DND-41 (cell line): ENCODE measurements at regions not wholly inside any gene's neighbourhood (a gene's known extent, or its start where the extent isn't known, plus 50 kb on each side); places are given as distances from the start of the nearest gene placed in this dataset.

Experiments used
- ATAC-seq: fragments of 200-7000 bp; cut with Tn5 transposase; 3 replicates; pipeline ENCODE4 v1.9.1; 2021; ENCODE audit warnings: low read depth; ENCODE audit not compliant: insufficient read depth
- DNase-seq: peaks from one replicate; pipeline ENCODE4 v3.0.0-alpha.2; 2020
- H2AFZ ChIP-seq: 2 replicates; pipeline ENCODE4 v1.6.0; 2012; ENCODE audit warnings: low read depth, low read length
- H3K27ac ChIP-seq: 2 replicates; pipeline ENCODE4 v1.5.1; 2012; ENCODE audit warnings: low read length, inconsistent platforms
- H3K27me3 ChIP-seq: fragments of 200-600 bp; sonication (generic); 2 replicates; pipeline ENCODE4 v1.6.0; 2012; ENCODE audit warnings: low read length, mild to moderate bottlenecking, inconsistent platforms; ENCODE audit not compliant: insufficient read depth, poor library complexity
- H3K36me3 ChIP-seq: 2 replicates; pipeline ENCODE4 v1.5.1; 2012; ENCODE audit warnings: low read length, inconsistent platforms; ENCODE audit not compliant: insufficient read depth
- H3K4me1 ChIP-seq: 2 replicates; pipeline ENCODE4 v1.5.1; 2012; ENCODE audit warnings: mild to moderate bottlenecking, low read length; ENCODE audit not compliant: insufficient read depth
- H3K4me2 ChIP-seq: 2 replicates; pipeline ENCODE4 v1.6.0; 2012; ENCODE audit warnings: mild to moderate bottlenecking, moderate library complexity, low read length, inconsistent platforms; ENCODE audit not compliant: insufficient read depth
- H3K4me3 ChIP-seq, 2 experiments: fragments of 200-600 bp in 1 of 2; shearing (Covaris generic) in 1 of 2; 2 replicates each; pipeline ENCODE4 v1.5.1; 2012 to 2016; ENCODE audit warnings: inconsistent platforms in 2 of 2, low read length in 2 of 2, mild to moderate bottlenecking in 2 of 2, low read depth in 1 of 2, moderate library complexity in 1 of 2
- H3K79me2 ChIP-seq: 2 replicates; pipeline ENCODE4 v1.6.0; 2012; ENCODE audit warnings: low read length, inconsistent platforms; ENCODE audit not compliant: insufficient read depth
- H3K9ac ChIP-seq: 2 replicates; pipeline ENCODE4 v1.6.0; 2012; ENCODE audit warnings: low read depth, mild to moderate bottlenecking, inconsistent platforms, low read length, moderate library complexity
- H3K9me3 ChIP-seq: 2 replicates; pipeline ENCODE4 v1.5.1; 2012; ENCODE audit warnings: low read length, moderate library complexity, mild to moderate bottlenecking, inconsistent platforms; ENCODE audit not compliant: insufficient read depth, severe bottlenecking
- H4K20me1 ChIP-seq: 2 replicates; pipeline ENCODE4 v1.6.0; 2012; ENCODE audit warnings: low read length; ENCODE audit not compliant: insufficient read depth
- EZH2 ChIP-seq: IDR thresholded peaks from 3 replicates; pipeline ENCODE4 v1.6.1; 2012; ENCODE audit warnings: borderline replicate concordance, low read depth, mild to moderate bottlenecking, moderate library complexity, low read length, inconsistent platforms; ENCODE audit not compliant: severe bottlenecking
- TF ChIP-seq, protein P1 (sequence below): IDR thresholded peaks from 2 replicates; pipeline ENCODE4 v1.5.1; 2012; ENCODE audit warnings: borderline replicate concordance, low read length, moderate library complexity, mild to moderate bottlenecking; ENCODE audit not compliant: poor library complexity, severe bottlenecking; ENCODE audit errors: extremely low read depth

DNA sequence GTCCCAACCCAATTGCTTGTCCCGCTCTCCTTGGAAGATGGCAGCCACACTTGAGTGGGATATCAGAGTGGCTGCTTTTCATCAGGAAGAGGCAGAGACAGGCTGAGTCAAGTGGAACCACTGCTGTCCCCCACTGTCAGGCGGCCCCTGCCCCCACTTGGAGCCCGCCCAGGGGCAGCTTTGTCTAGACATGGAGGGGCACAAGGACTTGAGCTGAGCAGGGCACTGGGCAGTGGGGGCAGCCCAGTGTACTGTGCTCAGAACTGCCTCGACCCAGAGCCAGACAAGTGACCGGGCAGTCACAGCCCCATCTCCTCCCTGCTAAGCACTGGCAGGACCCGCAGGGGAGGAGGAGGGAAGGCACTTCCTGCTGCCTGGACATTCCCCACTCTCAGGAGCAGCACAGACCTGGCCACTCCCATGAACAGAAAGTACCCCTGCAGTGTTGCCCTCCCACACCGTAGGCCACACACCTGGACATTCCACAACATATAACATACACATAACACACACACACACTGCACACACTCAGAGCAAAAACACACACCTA, 91.0 kb downstream of the MRPL36 start:
- H3K79me2 ChIP-seq = no peaks in the 10 kb centered on the region

GRCh38 chr5:1707467-1707866, 92.2 kb downstream of the MRPL36 start:
- Histone ChIP-seq H3K4me1 (no peaks in the 10 kb centered on the region), H4K20me1 (no peaks in the 10 kb centered on the region; the same call in 1 of the 2 replicates), H3K27ac (no peak overlapping the region), H3K9me3 (no peaks in the 10 kb centered on the region), H3K4me2 (no peak overlapping the region), H3K79me2 (no peaks in the 10 kb centered on the region), H3K4me3 (no peak overlapping the region), H2AFZ (no peak overlapping the region), H3K27me3 (no peaks in the 10 kb centered on the region), H3K9ac (no peak overlapping the region), H3K36me3 (no peaks in the 10 kb centered on the region)
- DNase-seq = no peak
- ATAC-seq = no peak
- TF ChIP-seq, protein P1, sequence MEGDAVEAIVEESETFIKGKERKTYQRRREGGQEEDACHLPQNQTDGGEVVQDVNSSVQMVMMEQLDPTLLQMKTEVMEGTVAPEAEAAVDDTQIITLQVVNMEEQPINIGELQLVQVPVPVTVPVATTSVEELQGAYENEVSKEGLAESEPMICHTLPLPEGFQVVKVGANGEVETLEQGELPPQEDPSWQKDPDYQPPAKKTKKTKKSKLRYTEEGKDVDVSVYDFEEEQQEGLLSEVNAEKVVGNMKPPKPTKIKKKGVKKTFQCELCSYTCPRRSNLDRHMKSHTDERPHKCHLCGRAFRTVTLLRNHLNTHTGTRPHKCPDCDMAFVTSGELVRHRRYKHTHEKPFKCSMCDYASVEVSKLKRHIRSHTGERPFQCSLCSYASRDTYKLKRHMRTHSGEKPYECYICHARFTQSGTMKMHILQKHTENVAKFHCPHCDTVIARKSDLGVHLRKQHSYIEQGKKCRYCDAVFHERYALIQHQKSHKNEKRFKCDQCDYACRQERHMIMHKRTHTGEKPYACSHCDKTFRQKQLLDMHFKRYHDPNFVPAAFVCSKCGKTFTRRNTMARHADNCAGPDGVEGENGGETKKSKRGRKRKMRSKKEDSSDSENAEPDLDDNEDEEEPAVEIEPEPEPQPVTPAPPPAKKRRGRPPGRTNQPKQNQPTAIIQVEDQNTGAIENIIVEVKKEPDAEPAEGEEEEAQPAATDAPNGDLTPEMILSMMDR = no peak
- no peak for TF ChIP-seq EZH2

More for the DNA sequence above, 91.0 kb downstream of the MRPL36 start:
- no peaks in the 10 kb centered on the region for H3K36me3 ChIP-seq
- no peaks in the 10 kb centered on the region for H3K4me1 ChIP-seq
- ATAC-seq = no peak
- no peak overlapping the region for H2AFZ ChIP-seq
- H4K20me1 ChIP-seq = no peaks in the 10 kb centered on the region; the same call in 1 of the 2 replicates
- TF ChIP-seq EZH2 = no peak
- TF ChIP-seq, protein P1 = no peak
- no peak overlapping the region for H3K9ac ChIP-seq
- no peaks in the 10 kb centered on the region for H3K9me3 ChIP-seq
- no peaks in the 10 kb centered on the region for H3K27me3 ChIP-seq
- H3K27ac ChIP-seq = no peak overlapping the region
- no peak overlapping the region for H3K4me3 ChIP-seq
- DNase-seq = no peak
- H3K4me2 ChIP-seq = no peak overlapping the region

DNA sequence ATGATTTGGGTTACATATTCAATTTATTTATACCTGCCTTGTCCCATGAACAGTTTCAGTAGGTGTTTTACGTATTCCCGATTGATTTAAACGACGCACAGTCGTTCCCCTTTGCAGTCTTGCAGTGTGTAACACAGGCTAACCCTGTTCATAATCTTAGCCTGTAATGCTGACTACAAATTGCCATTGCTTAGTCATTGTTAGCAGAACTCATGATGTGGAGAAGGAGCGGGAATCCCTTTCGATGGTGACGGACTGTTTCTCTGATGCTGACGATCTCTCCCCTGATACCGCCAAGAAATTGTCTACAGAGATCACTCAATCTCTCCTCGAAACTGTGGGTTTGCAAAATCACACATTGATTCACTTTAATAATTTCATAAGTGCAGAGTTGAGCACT, 93.2 kb downstream of the MRPL36 start:
- Histone ChIP-seq H3K9me3 (no peaks in the 10 kb centered on the region), H2AFZ (no peak overlapping the region), H3K27me3 (no peaks in the 10 kb centered on the region), H4K20me1 (no peaks in the 10 kb centered on the region; the same call in 1 of the 2 replicates), H3K9ac (no peak overlapping the region), H3K4me1 (no peaks in the 10 kb centered on the region), H3K27ac (no peak overlapping the region), H3K79me2 (no peaks in the 10 kb centered on the region), H3K36me3 (no peaks in the 10 kb centered on the region), H3K4me2 (no peak overlapping the region), H3K4me3 (no peak overlapping the region)
- ATAC-seq (no peak), DNase-seq (no peak)
- no peak for TF ChIP-seq EZH2
- TF ChIP-seq, protein P1 = no peak

- DNase-seq = no peak
- Histone ChIP-seq H4K20me1 (no peaks in the 10 kb centered on the region; the same call in 1 of the 2 replicates), H2AFZ (no peak overlapping the region), H3K4me2 (no peak overlapping the region), H3K27ac (no peak overlapping the region), H3K4me1 (no peaks in the 10 kb centered on the region), H3K4me3 (no peak overlapping the region), H3K9ac (no peak overlapping the region), H3K36me3 (no peaks in the 10 kb centered on the region), H3K79me2 (no peaks in the 10 kb centered on the region), H3K9me3 (no peaks in the 10 kb centered on the region), H3K27me3 (no peaks in the 10 kb centered on the region)
- no peak for ATAC-seq
- TF ChIP-seq, protein P1 = no peak
- TF ChIP-seq EZH2 = no peak
Observed at GRCh38 chr5:1706021-1706420, 93.6 kb downstream of the MRPL36 start.
